ENCODE measurements at regions not wholly inside any gene's neighbourhood (a gene's known extent, or its start where the extent isn't known, plus 50 kb on each side); places are given as distances from the start of the nearest gene placed in this dataset.

DNA sequence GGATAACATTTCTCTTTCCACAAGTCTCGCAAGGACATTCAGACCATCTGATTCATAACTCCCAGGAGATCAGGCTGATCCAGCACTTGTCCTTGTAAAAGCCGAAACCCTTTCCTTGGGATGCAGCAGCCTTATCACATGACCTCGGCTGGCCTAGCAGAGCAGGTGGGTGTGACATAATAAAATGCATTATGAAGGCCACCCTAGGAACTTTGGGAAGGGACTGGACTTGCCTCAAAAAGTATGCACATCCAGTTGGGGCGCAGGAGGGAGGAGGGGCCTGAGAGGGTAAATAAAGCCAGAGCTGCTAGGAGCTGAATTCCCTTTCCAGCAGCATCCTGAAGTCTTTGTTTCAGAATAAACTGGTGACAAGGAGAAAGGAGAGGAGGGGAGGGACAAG, 260.8 kb downstream of the SNX13 start:
- TF ChIP-seq CTCF (IDR thresholded peaks at IDR 0.05) (no peak), POLR2A (IDR thresholded peaks at IDR 0.05) (no peak)
